Activated CD4-positive, alpha-beta T cell treated with anti-CD3 and anti-CD28 coated beads, Interleukin-2, amount 10 ng/mL, durations not matched to agents 24 days and 14 days (primary cell): ENCODE measurements at regions not wholly inside any gene's neighbourhood (a gene's known extent, or its start where the extent isn't known, plus 50 kb on each side); places are given as distances from the start of the nearest gene placed in this dataset.

Experiments
- DNase-seq: peaks from one replicate; pipeline ENCODE4 v3.0.0; 2022
- H3K27ac Mint-ChIP-seq: one replicate; pipeline ENCODE4 v1.8.0; 2022; ENCODE audit warnings: mild to moderate bottlenecking, mixed read lengths
- H3K27me3 Mint-ChIP-seq: one replicate; pipeline ENCODE4 v1.8.0; 2022; ENCODE audit warnings: mixed read lengths
- H3K36me3 Mint-ChIP-seq: one replicate; pipeline ENCODE4 v1.8.0; 2022; ENCODE audit warnings: low read depth, mild to moderate bottlenecking, mixed read lengths
- H3K4me1 Mint-ChIP-seq: one replicate; pipeline ENCODE4 v1.8.0; 2021; ENCODE audit warnings: mixed read lengths
- H3K4me3 Mint-ChIP-seq: one replicate; pipeline ENCODE4 v1.8.0; 2022; ENCODE audit warnings: mild to moderate bottlenecking, moderate library complexity, mixed read lengths
- H3K9me3 Mint-ChIP-seq: one replicate; pipeline ENCODE4 v1.8.0; 2021; ENCODE audit warnings: mixed read lengths
- intact Hi-C: fragments of 100-400 bp; cut with micrococcal nuclease; formaldehyde crosslinking; loops from one replicate; pipeline ENCODE4 v1.15.1; 2023

- Mint-ChIP-seq H3K27me3 (peaks cover 3% of the 10 kb centered on the region), H3K36me3 (no peaks in the 10 kb centered on the region), H3K9me3 (no peaks in the 10 kb centered on the region), H3K4me3 (no peak overlapping the region), H3K4me1 (no peaks in the 10 kb centered on the region), H3K27ac (no peak overlapping the region)
- no peak for DNase-seq
- intact Hi-C loops, result no loop called here
These were observed 142.5 kb upstream of the PJA1 start for GRCh38 chrX:69307756-69308155.

DNA sequence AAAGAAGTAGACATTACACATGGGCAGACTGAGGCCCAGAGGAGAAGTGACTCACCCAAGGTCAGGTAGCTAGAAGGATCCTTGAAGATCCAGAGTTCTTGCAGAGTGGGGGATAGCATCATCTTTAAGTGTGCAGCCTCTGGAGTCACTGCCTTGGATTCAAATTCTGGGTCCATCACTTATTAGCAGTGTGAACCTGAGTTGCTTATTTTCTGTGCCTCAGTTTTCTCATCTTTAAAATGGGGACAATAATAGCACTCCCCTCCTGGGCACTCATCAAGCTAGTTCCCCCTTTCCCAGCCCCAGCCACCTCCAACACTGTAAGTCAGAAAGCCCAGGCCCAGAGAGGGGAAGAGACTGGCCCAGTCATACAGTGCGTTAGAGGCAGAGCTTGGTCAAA is 141.8 kb upstream of the PJA1 start:
- Mint-ChIP-seq H3K27ac (no peak overlapping the region), H3K4me3 (no peak overlapping the region), H3K9me3 (no peaks in the 10 kb centered on the region), H3K36me3 (no peaks in the 10 kb centered on the region), H3K4me1 (no peaks in the 10 kb centered on the region), H3K27me3 (peaks cover 3% of the 10 kb centered on the region)
- no peak for DNase-seq
- intact Hi-C loops, result no loop called here

GRCh38 chrX:69306063-69306404 is 140.8 kb upstream of the PJA1 start:
- Mint-ChIP-seq H3K27me3 (peaks cover 3% of the 10 kb centered on the region), H3K27ac (no peak overlapping the region), H3K4me1 (no peaks in the 10 kb centered on the region), H3K4me3 (no peak overlapping the region), H3K36me3 (no peaks in the 10 kb centered on the region), H3K9me3 (no peaks in the 10 kb centered on the region)
- DNase-seq, result no peak
- intact Hi-C loops, result no loop called here

GRCh38 chrX:69305333-69306062 is 140.2 kb upstream of the PJA1 start:
- DNase-seq, result no peak
- Mint-ChIP-seq H3K27ac (no peak overlapping the region), H3K9me3 (no peaks in the 10 kb centered on the region), H3K4me3 (no peak overlapping the region), H3K4me1 (no peaks in the 10 kb centered on the region), H3K27me3 (peaks cover 3% of the 10 kb centered on the region), H3K36me3 (no peaks in the 10 kb centered on the region)
- intact Hi-C loops, result no loop called here

GRCh38 chrX:69303231-69303630 is 138.0 kb upstream of the PJA1 start:
- no peaks in the 10 kb centered on the region for H3K4me1 Mint-ChIP-seq
- no peaks in the 10 kb centered on the region for H3K9me3 Mint-ChIP-seq
- H3K27me3 Mint-ChIP-seq, result peaks cover 3% of the 10 kb centered on the region
- no peak for DNase-seq
- intact Hi-C loops, result no loop called here
- H3K36me3 Mint-ChIP-seq, result no peaks in the 10 kb centered on the region
- H3K27ac Mint-ChIP-seq, result no peak overlapping the region
- no peak overlapping the region for H3K4me3 Mint-ChIP-seq

- H3K4me1 Mint-ChIP-seq, result no peaks in the 10 kb centered on the region
- intact Hi-C loops, result no loop called here
- DNase-seq, result no peak
- H3K27ac Mint-ChIP-seq, result no peak overlapping the region
- no peaks in the 10 kb centered on the region for H3K9me3 Mint-ChIP-seq
- no peak overlapping the region for H3K4me3 Mint-ChIP-seq
- H3K36me3 Mint-ChIP-seq, result no peaks in the 10 kb centered on the region
- peaks cover 1% of the 10 kb centered on the region for H3K27me3 Mint-ChIP-seq
These were observed 134.9 kb upstream of the PJA1 start for GRCh38 chrX:69299951-69300714.

GRCh38 chrX:69299285-69299684 is 134.0 kb upstream of the PJA1 start:
- intact Hi-C loops, result no loop called here
- no peaks in the 10 kb centered on the region for H3K27me3 Mint-ChIP-seq
- no peak overlapping the region for H3K4me3 Mint-ChIP-seq
- no peaks in the 10 kb centered on the region for H3K4me1 Mint-ChIP-seq
- H3K27ac Mint-ChIP-seq, result no peak overlapping the region
- DNase-seq, result no peak
- no peaks in the 10 kb centered on the region for H3K36me3 Mint-ChIP-seq
- H3K9me3 Mint-ChIP-seq, result no peaks in the 10 kb centered on the region

DNA sequence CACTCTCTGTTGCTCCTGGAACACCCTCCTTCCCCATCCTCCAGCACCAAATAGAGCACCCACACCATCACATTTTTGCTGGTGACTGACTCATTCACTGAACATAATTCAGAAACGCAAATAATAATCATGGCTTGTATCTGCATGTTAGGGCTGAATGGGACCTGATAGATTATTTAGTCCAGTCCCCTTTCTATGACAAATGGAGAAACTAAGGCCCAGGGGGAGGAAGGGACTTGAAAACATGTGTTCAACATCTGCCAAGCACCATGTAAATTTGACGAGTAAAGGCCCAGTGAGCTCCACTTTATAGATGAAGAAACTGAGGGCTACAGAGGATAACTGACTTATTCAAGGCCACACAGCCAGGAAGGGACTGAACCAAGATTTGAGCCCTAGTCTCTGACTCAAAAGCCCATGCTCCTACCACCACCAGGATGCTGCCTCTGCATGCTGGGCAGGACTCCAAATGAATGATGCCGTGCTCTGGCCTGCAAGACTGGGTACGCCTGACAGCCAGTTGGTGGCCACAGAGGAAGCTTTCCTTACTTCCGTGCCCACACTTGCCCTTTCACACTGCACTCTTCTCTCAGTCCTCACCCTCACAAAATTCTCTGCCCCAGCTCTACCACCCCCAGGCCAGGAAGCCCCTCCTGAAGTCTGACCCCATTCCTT is 133.3 kb upstream of the PJA1 start:
- Mint-ChIP-seq H3K27ac (no peak overlapping the region), H3K9me3 (no peaks in the 10 kb centered on the region), H3K36me3 (no peaks in the 10 kb centered on the region), H3K4me3 (no peak overlapping the region), H3K4me1 (no peaks in the 10 kb centered on the region), H3K27me3 (no peaks in the 10 kb centered on the region)
- no peak for DNase-seq
- intact Hi-C loops, result no loop called here

DNA sequence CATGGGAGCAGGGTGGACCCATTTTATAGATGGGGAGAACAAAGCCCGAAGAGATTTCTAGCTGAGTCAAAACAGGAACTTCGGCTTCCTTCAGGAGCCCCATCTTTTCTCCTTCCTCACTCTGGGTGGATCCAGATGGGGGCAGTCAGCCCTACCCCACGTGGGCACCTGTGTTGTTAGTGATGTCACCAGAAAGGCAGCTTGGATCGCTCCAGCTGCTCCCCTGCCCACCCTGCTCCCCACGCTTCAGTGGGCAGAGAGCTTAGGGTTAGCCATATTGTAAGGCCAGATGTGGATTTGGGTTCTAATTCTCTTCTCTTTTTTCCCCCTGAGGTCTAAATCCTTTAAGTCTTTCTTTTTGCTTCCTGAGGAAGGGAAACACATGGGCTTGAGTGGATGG is 132.3 kb upstream of the PJA1 start:
- H3K27ac Mint-ChIP-seq, result no peak overlapping the region
- H3K36me3 Mint-ChIP-seq, result no peaks in the 10 kb centered on the region
- no peaks in the 10 kb centered on the region for H3K9me3 Mint-ChIP-seq
- no peaks in the 10 kb centered on the region for H3K4me1 Mint-ChIP-seq
- intact Hi-C loops, result no loop called here
- no peak overlapping the region for H3K4me3 Mint-ChIP-seq
- H3K27me3 Mint-ChIP-seq, result no peaks in the 10 kb centered on the region
- no peak for DNase-seq

DNA sequence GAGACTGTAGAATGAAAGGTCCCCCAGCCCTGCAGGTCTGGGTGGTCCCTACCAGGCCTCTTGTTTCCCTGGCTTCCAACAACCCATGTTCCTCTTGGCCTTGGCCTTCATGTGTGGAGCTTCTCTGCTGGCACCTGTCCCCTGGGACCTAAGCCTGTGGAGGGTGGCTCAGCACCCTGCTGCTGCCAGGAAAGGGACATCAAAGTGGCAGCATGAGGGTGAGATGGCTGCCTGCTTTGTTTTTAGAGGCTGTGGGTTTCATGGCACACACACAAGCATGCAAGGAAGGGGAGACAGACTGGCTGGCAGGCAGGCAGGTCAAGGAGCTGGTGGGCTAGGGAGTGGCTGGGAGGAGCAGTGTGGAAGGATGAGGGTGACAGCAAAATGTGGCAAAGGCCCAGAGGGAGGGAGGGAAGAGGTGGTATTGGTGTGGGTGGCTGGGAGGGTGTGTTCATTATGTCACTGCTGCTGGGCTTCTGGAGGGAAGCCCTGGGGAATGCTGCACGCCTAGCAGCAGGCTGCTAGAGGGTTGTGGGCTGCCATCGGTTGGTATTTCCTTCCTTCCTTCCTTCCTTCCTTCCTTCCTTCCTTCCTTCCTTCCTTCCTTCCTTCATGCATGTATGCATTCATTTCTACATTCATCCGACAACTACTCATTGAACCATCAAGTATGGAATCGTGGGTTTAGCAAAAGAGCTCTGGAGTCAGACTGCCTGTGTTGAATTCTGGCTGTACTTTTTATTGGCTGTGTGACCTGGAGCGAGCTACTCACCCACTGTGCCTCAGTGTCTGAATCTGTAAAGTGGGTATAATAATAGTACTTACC is 128.7 kb upstream of the PJA1 start:
- Mint-ChIP-seq H3K9me3 (no peaks in the 10 kb centered on the region), H3K27me3 (no peaks in the 10 kb centered on the region), H3K4me1 (no peaks in the 10 kb centered on the region), H3K36me3 (no peaks in the 10 kb centered on the region), H3K4me3 (no peak overlapping the region), H3K27ac (no peak overlapping the region)
- intact Hi-C loops, result no loop called here
- DNase-seq, result no peak

DNA sequence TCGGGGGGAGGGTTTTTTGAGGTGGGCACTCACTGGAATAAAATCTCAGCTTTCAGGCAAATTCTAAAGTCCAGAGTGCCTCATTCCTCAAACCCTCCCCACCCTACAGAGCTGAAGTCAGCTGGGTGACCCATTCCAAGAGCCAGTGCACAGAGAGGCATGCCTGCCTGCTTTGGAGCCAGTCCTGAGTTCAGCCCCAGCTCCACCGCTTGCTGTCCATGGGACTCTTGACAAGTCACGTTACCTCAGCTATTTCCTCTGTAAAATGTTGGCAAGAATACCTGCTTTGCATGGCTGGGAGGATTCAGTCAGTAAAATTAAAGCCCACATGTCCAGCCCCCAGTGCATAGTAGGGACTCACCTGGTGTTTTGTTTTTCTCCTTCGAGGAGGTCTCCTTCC is 125.9 kb upstream of the PJA1 start:
- H3K4me1 Mint-ChIP-seq, result no peaks in the 10 kb centered on the region
- no peaks in the 10 kb centered on the region for H3K9me3 Mint-ChIP-seq
- intact Hi-C loops, result no loop called here
- no peaks in the 10 kb centered on the region for H3K27me3 Mint-ChIP-seq
- no peak overlapping the region for H3K27ac Mint-ChIP-seq
- H3K36me3 Mint-ChIP-seq, result no peaks in the 10 kb centered on the region
- H3K4me3 Mint-ChIP-seq, result no peak overlapping the region
- DNase-seq, result no peak

GRCh38 chrX:69290292-69290691 is 125.0 kb upstream of the PJA1 start:
- Mint-ChIP-seq H3K36me3 (no peaks in the 10 kb centered on the region), H3K4me1 (no peaks in the 10 kb centered on the region), H3K27me3 (no peaks in the 10 kb centered on the region), H3K9me3 (no peaks in the 10 kb centered on the region), H3K27ac (no peak overlapping the region), H3K4me3 (no peak overlapping the region)
- no peak for DNase-seq
- intact Hi-C loops, result no loop called here

DNA sequence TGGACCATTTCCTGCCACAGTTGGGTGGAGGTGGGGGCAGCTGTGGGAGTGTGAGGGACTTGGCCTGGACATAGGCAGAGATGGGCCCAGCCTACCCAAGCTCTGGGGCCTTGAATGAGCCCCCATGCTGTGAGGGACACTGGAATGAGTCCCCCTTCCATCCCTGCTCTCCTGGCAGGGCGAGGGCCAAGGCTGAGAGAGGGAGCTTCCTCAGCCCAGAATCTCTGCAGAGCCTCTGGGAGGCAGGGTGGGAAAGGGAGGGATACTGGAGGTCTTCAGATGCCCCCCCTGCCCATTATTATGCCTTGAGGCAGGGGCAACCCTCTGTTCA is 124.5 kb upstream of the PJA1 start:
- no peaks in the 10 kb centered on the region for H3K27me3 Mint-ChIP-seq
- no peak for DNase-seq
- intact Hi-C loops, result loop anchor here (10.0 kb wide), 2 partner anchors 195 to 565 kb away; no protein-coding TSS in a partner anchor
- no peak overlapping the region for H3K27ac Mint-ChIP-seq
- no peak overlapping the region for H3K4me3 Mint-ChIP-seq
- H3K36me3 Mint-ChIP-seq, result no peaks in the 10 kb centered on the region
- no peaks in the 10 kb centered on the region for H3K9me3 Mint-ChIP-seq
- H3K4me1 Mint-ChIP-seq, result no peaks in the 10 kb centered on the region
